SH-SY5Y (cell line): ENCODE measurements at regions not wholly inside any gene's neighbourhood (a gene's known extent, or its start where the extent isn't known, plus 50 kb on each side); places are given as distances from the start of the nearest gene placed in this dataset.

Experiments used
- GATA2 ChIP-seq: IDR thresholded peaks from 2 replicates; pipeline ENCODE4 v1.6.1; 2011; ENCODE audit warnings: mild to moderate bottlenecking, low read depth, low read length
- GATA3 ChIP-seq: IDR thresholded peaks from 2 replicates; pipeline ENCODE4 v1.6.1; 2011; ENCODE audit warnings: low read depth, mild to moderate bottlenecking, low read length, moderate library complexity

- TF ChIP-seq GATA3 (no peak), GATA2 (no peak)
Observed at GRCh38 chr14:98070536-98070935, 1201.5 kb downstream of the BCL11B start.
